GM12892 (cell line): ENCODE measurements at regions not wholly inside any gene's neighbourhood (a gene's known extent, or its start where the extent isn't known, plus 50 kb on each side); places are given as distances from the start of the nearest gene placed in this dataset.

ENCODE experiments used
- DNase-seq: peaks from one replicate; pipeline ENCODE4 v3.0.0; 2011; ENCODE audit not compliant: insufficient read length
- FAIRE-seq: peaks from 2 replicates; lab custom pipeline; 2011; peaks lifted over from hg19 to GRCh38; lab: Jason Lieb, UNC
- POLR2A ChIP-seq: IDR thresholded peaks from 2 replicates; pipeline ENCODE4 v1.6.1; 2011; ENCODE audit warnings: low read depth, low read length, control low read depth
- POLR2AphosphoS5 ChIP-seq: IDR thresholded peaks from 2 replicates; pipeline ENCODE4 v1.6.1; 2011; ENCODE audit warnings: low read depth, low read length, control low read depth
- TAF1 ChIP-seq: IDR thresholded peaks from 2 replicates; pipeline ENCODE4 v1.6.1; 2011; ENCODE audit warnings: low read depth, mild to moderate bottlenecking, control low read depth, low read length, borderline replicate concordance

- no peak for DNase-seq
- TF ChIP-seq TAF1: no peak
- no peak for TF ChIP-seq POLR2AphosphoS5
- no peak for TF ChIP-seq POLR2A
- FAIRE-seq: no peak
Observed at GRCh38 chr1:4149281-4149680, 249.2 kb upstream of the C1orf174 start.

- no peak for FAIRE-seq
- TF ChIP-seq TAF1 (no peak), POLR2AphosphoS5 (no peak), POLR2A (no peak)
Observed at GRCh38 chr1:4149831-4150230, 249.8 kb upstream of the C1orf174 start.

GRCh38 chr1:4150262-4150661 is 250.2 kb upstream of the C1orf174 start:
- TF ChIP-seq POLR2A (no peak), POLR2AphosphoS5 (no peak), TAF1 (no peak)
- FAIRE-seq (no peak), DNase-seq (no peak)

More at GRCh38 chr1:4149831-4150230, 249.8 kb upstream of the C1orf174 start:
- DNase-seq: no peak

- FAIRE-seq: no peak
- TF ChIP-seq POLR2A (no peak), POLR2AphosphoS5 (no peak), TAF1 (no peak)
Observed at GRCh38 chr1:4152266-4152665, 252.2 kb upstream of the C1orf174 start.

GRCh38 chr1:4153571-4153970 is 253.5 kb upstream of the C1orf174 start:
- TF ChIP-seq TAF1 (no peak), POLR2AphosphoS5 (no peak), POLR2A (no peak)
- DNase-seq: no peak
- FAIRE-seq: no peak

More at GRCh38 chr1:4152266-4152665, 252.2 kb upstream of the C1orf174 start:
- DNase-seq: no peak

- TF ChIP-seq POLR2A: no peak
- no peak for TF ChIP-seq TAF1
- no peak for TF ChIP-seq POLR2AphosphoS5
- DNase-seq (no peak), FAIRE-seq (no peak)
Observed at GRCh38 chr1:4156241-4156973, 256.3 kb upstream of the C1orf174 start.

GRCh38 chr1:4160181-4160580 is 260.1 kb upstream of the C1orf174 start:
- FAIRE-seq (no peak), DNase-seq (no peak)
- no peak for TF ChIP-seq TAF1
- no peak for TF ChIP-seq POLR2AphosphoS5
- no peak for TF ChIP-seq POLR2A

- FAIRE-seq: no peak
- no peak for DNase-seq
- no peak for TF ChIP-seq POLR2A
- no peak for TF ChIP-seq TAF1
- TF ChIP-seq POLR2AphosphoS5: no peak
Observed at GRCh38 chr1:4161366-4162006, 261.4 kb upstream of the C1orf174 start.

GRCh38 chr1:4164965-4165364 is 264.9 kb upstream of the C1orf174 start:
- no peak for TF ChIP-seq POLR2A
- TF ChIP-seq TAF1: no peak
- no peak for TF ChIP-seq POLR2AphosphoS5
- DNase-seq (no peak), FAIRE-seq (no peak)

GRCh38 chr1:4165686-4166300 is 265.7 kb upstream of the C1orf174 start:
- no peak for FAIRE-seq
- DNase-seq: no peak
- TF ChIP-seq TAF1: no peak
- TF ChIP-seq POLR2A: no peak
- TF ChIP-seq POLR2AphosphoS5: no peak

- DNase-seq: no peak
- FAIRE-seq: no peak
- no peak for TF ChIP-seq POLR2AphosphoS5
- TF ChIP-seq TAF1: no peak
- no peak for TF ChIP-seq POLR2A
Observed at GRCh38 chr1:4166713-4167112, 266.6 kb upstream of the C1orf174 start.

- no peak for DNase-seq
- TF ChIP-seq TAF1 (no peak), POLR2AphosphoS5 (no peak), POLR2A (no peak)
Observed at GRCh38 chr1:4169991-4170390, 269.9 kb upstream of the C1orf174 start.

More at GRCh38 chr1:4169991-4170390, 269.9 kb upstream of the C1orf174 start:
- FAIRE-seq: no peak
